ENCODE measurements at regions not wholly inside any gene's neighbourhood (a gene's known extent, or its start where the extent isn't known, plus 50 kb on each side); places are given as distances from the start of the nearest gene placed in this dataset.

DNA sequence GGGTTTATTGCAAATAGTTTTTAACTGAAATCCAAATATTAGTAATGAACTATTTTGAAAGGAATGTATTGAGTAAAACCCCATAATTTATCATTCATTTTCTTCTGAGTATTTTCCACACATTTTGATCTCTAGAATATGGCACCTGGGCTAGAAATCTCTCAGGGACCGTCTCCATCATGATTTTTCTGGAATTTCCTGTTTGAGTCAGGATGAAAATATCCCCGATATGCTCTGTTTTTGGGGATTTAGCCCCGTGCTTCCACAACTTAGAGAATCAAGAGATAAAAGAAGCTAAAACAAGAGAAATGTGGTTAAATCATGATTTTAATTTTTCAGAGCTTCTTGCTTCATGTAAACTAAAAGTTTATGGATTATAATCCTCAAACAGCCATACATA is 114.2 kb downstream of the SPCS3 start:
- TF ChIP-seq POLR2AphosphoS5 (IDR thresholded peaks at IDR 0.05) (no peak), CTCF (IDR thresholded peaks at IDR 0.05) (no peak), POLR2A (IDR thresholded peaks at IDR 0.05) (no peak)

All from stomach (tissue), 4 donors.